WTC11 (cell line): ENCODE measurements at regions not wholly inside any gene's neighbourhood (a gene's known extent, or its start where the extent isn't known, plus 50 kb on each side); places are given as distances from the start of the nearest gene placed in this dataset.

ENCODE experiments used
- ATAC-seq: fragments of 200-7000 bp; cut with Tn5 transposase; 2 replicates; pipeline ENCODE4 v1.10.0; 2021; ENCODE audit warnings: mild to moderate bottlenecking, moderate library complexity
- CTCF ChIA-PET: fragments of 300-600 bp; sonication (Branson Sonifier 250); formaldehyde crosslinking; loops from one replicate; lab custom pipeline; 2021; ENCODE audit warnings: antibody characterized with exemption; lab: Charles Lee
- POLR2A ChIA-PET: fragments of 350-600 bp; sonication (Branson Sonifier 250); formaldehyde crosslinking; loops from one replicate; lab custom pipeline; 2021; ENCODE audit warnings: antibody characterized with exemption; lab: Charles Lee
- DNase-seq: peaks from one replicate; pipeline ENCODE4 v3.0.0; 2021; ENCODE audit warnings: low spot score
- H3K27ac Mint-ChIP-seq: 2 replicates; pipeline ENCODE4 v1.8.0; 2021; ENCODE audit warnings: mixed read lengths
- H3K27me3 Mint-ChIP-seq: 2 replicates; pipeline ENCODE4 v1.8.0; 2021; ENCODE audit warnings: low read depth, mild to moderate bottlenecking, moderate library complexity, mixed read lengths
- H3K36me3 Mint-ChIP-seq: 2 replicates; pipeline ENCODE4 v1.8.0; 2021; ENCODE audit warnings: mixed read lengths
- H3K4me1 Mint-ChIP-seq: 2 replicates; pipeline ENCODE4 v1.8.0; 2022; ENCODE audit warnings: mixed read lengths
- H3K4me3 Mint-ChIP-seq: 2 replicates; pipeline ENCODE4 v1.8.0; 2021; ENCODE audit warnings: mild to moderate bottlenecking, moderate library complexity, mixed read lengths
- H3K9me3 Mint-ChIP-seq: 2 replicates; pipeline ENCODE4 v1.8.0; 2021; ENCODE audit warnings: mixed read lengths
- ELF4 ChIP-seq: sonication (generic); formaldehyde crosslinking; IDR thresholded peaks from 2 replicates; pipeline ENCODE4 v1.8.1; 2022; ENCODE audit warnings: low read depth, mild to moderate bottlenecking, moderate library complexity, missing genetic modification reagents
- GABPB1 ChIP-seq: sonication (generic); formaldehyde crosslinking; IDR thresholded peaks from 2 replicates; pipeline ENCODE4 v1.8.1; 2023; ENCODE audit warnings: mild to moderate bottlenecking, missing genetic modification reagents
- IRF2 ChIP-seq: sonication (generic); formaldehyde crosslinking; IDR thresholded peaks from 2 replicates; pipeline ENCODE4 v1.8.0; 2022; ENCODE audit warnings: low read depth, missing genetic modification reagents, borderline replicate concordance
- KAT7 ChIP-seq: sonication (generic); formaldehyde crosslinking; IDR thresholded peaks from 2 replicates; pipeline ENCODE4 v1.8.1; 2023; ENCODE audit warnings: missing genetic modification reagents, mild to moderate bottlenecking, borderline replicate concordance
- MYBL2 ChIP-seq: sonication (generic); formaldehyde crosslinking; IDR thresholded peaks from 2 replicates; pipeline ENCODE4 v1.8.1; 2023; ENCODE audit warnings: mild to moderate bottlenecking, moderate library complexity, missing genetic modification reagents
- NFYB ChIP-seq: sonication (generic); formaldehyde crosslinking; conservative IDR thresholded peaks from 2 replicates; pipeline ENCODE4 v1.8.0; 2022; ENCODE audit warnings: low read depth, missing genetic modification reagents
- PRRX2 ChIP-seq: fragments of 250-450 bp; sonication (Bioruptor Pico); IDR thresholded peaks from 2 replicates; pipeline ENCODE4 v1.8.0; 2021; ENCODE audit warnings: mild to moderate bottlenecking
- SP1 ChIP-seq: sonication (generic); formaldehyde crosslinking; conservative IDR thresholded peaks from 2 replicates; pipeline ENCODE4 v1.8.1; 2022; ENCODE audit warnings: missing genetic modification reagents
- TEAD1 ChIP-seq: sonication (generic); formaldehyde crosslinking; IDR thresholded peaks from 2 replicates; pipeline ENCODE4 v1.8.0; 2022; ENCODE audit warnings: mild to moderate bottlenecking, missing genetic modification reagents
- ZNF138 ChIP-seq: sonication (generic); formaldehyde crosslinking; conservative IDR thresholded peaks from 2 replicates; pipeline ENCODE4 v1.8.1; 2022; ENCODE audit warnings: mild to moderate bottlenecking, moderate library complexity, missing genetic modification reagents
- ZNF263 ChIP-seq: sonication (generic); formaldehyde crosslinking; IDR thresholded peaks from 2 replicates; pipeline ENCODE4 v1.8.1; 2022; ENCODE audit warnings: low read depth, mild to moderate bottlenecking, moderate library complexity, missing genetic modification reagents
- ZNF423 ChIP-seq: fragments of 250-450 bp; sonication (Bioruptor Pico); IDR thresholded peaks from 2 replicates; pipeline ENCODE4 v2.1.2; 2022; ENCODE audit warnings: mild to moderate bottlenecking, moderate library complexity
- TF ChIP-seq, protein P1 (sequence below): sonication (generic); formaldehyde crosslinking; IDR thresholded peaks from 2 replicates; pipeline ENCODE4 v1.8.0; 2023; ENCODE audit warnings: missing genetic modification reagents
- TF ChIP-seq, protein P2 (sequence below): sonication (generic); formaldehyde crosslinking; IDR thresholded peaks from 2 replicates; pipeline ENCODE4 v1.8.0; 2022; ENCODE audit warnings: mild to moderate bottlenecking, missing genetic modification reagents
- TF ChIP-seq, protein P3 (sequence below): sonication (generic); formaldehyde crosslinking; conservative IDR thresholded peaks from 2 replicates; pipeline ENCODE4 v1.8.1; 2022; ENCODE audit warnings: mild to moderate bottlenecking, missing genetic modification reagents
- TF ChIP-seq, protein P4 (sequence below): sonication (generic); formaldehyde crosslinking; IDR thresholded peaks from 2 replicates; pipeline ENCODE4 v1.8.1; 2022; ENCODE audit warnings: mild to moderate bottlenecking, moderate library complexity, missing genetic modification reagents
- TF ChIP-seq, protein P5 (sequence below): sonication (generic); formaldehyde crosslinking; IDR thresholded peaks from 2 replicates; pipeline ENCODE4 v1.8.1; 2023; ENCODE audit warnings: mild to moderate bottlenecking, moderate library complexity, missing genetic modification reagents
- TF ChIP-seq, protein P6 (sequence below): sonication (generic); formaldehyde crosslinking; IDR thresholded peaks from 2 replicates; pipeline ENCODE4 v1.8.0; 2023; ENCODE audit warnings: mild to moderate bottlenecking, missing genetic modification reagents
- TF ChIP-seq, protein P7 (sequence below): sonication (generic); formaldehyde crosslinking; IDR thresholded peaks from 2 replicates; pipeline ENCODE4 v1.8.1; 2022; ENCODE audit warnings: mild to moderate bottlenecking, missing genetic modification reagents, moderate library complexity, borderline replicate concordance
- TF ChIP-seq, protein P8 (sequence below): fragments of 250-450 bp; sonication (Bioruptor Pico); IDR thresholded peaks from 2 replicates; pipeline ENCODE4 v1.9.0; 2021; ENCODE audit warnings: mild to moderate bottlenecking, borderline replicate concordance
- TF ChIP-seq, protein P9 (sequence below): fragments of 200-600 bp; IDR thresholded peaks from 2 replicates; pipeline ENCODE4 v1.8.0; 2022; ENCODE audit warnings: antibody characterized with exemption

DNA sequence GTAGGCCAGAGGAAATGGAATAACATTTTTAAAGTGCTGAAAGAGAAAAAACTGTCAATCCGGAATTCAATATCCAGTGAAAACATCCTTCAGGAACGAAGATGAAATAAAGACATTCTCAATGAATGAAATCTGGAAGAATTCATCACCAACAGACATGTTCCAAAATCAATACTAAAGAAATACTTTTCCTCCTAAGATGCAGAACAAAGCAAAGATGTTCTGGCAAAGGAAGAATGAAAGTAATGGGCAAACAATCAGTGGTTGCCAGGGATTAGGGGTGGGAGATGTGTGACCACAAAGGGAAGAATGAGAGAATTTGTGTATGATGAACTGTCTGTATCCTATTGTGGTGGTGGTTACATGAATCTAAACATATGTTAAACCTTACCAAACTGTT lies 52.8 kb upstream of the EEPD1 start (continued):
- TF ChIP-seq, protein P1, sequence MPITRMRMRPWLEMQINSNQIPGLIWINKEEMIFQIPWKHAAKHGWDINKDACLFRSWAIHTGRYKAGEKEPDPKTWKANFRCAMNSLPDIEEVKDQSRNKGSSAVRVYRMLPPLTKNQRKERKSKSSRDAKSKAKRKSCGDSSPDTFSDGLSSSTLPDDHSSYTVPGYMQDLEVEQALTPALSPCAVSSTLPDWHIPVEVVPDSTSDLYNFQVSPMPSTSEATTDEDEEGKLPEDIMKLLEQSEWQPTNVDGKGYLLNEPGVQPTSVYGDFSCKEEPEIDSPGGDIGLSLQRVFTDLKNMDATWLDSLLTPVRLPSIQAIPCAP (CRISPR knock-in tag), result no peak
- TF ChIP-seq ZNF263 (no peak), PRRX2 (CRISPR knock-in tag) (no peak), ZNF423 (CRISPR knock-in tag) (no peak), NFYB (CRISPR knock-in tag) (no peak), GABPB1 (no peak), ELF4 (no peak)
- TF ChIP-seq, protein P2, sequence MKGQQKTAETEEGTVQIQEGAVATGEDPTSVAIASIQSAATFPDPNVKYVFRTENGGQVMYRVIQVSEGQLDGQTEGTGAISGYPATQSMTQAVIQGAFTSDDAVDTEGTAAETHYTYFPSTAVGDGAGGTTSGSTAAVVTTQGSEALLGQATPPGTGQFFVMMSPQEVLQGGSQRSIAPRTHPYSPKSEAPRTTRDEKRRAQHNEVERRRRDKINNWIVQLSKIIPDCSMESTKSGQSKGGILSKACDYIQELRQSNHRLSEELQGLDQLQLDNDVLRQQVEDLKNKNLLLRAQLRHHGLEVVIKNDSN, result no peak
- TF ChIP-seq, protein P3, sequence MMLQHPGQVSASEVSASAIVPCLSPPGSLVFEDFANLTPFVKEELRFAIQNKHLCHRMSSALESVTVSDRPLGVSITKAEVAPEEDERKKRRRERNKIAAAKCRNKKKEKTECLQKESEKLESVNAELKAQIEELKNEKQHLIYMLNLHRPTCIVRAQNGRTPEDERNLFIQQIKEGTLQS (CRISPR knock-in tag), result no peak

DNA sequence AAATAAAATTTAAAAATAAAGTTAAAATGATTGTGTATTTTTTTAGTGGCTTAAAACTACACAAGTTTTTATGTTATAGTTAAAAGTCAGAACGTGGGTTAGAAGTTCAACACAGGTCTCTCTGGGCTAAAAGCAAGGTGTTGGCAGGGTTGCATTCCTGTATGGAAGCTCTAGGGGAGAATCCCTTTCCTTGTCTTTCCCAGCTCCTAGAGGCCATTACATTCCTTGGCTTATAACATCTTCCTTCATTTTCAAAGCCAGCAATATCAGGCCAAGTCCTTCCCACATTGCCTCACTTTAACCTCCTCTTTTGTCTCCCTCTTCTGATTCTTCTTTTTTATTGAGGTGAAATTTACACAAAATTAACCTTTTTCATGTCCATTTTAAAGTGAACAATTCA lies 52.4 kb upstream of the EEPD1 start:
- ChIA-PET CTCF (no interaction called here), POLR2A (no interaction called here)
- ATAC-seq, result no peak
- H3K9me3 Mint-ChIP-seq, result peaks cover 10% of the 10 kb centered on the region
- no peak overlapping the region for H3K27ac Mint-ChIP-seq
- no peak for DNase-seq
- no peaks in the 10 kb centered on the region; the same call in 1 of the 2 replicates for H3K27me3 Mint-ChIP-seq
- no peaks in the 10 kb centered on the region for H3K36me3 Mint-ChIP-seq
- no peaks in the 10 kb centered on the region for H3K4me1 Mint-ChIP-seq
- H3K4me3 Mint-ChIP-seq, result no peak overlapping the region
- TF ChIP-seq KAT7 (CRISPR knock-in tag) (no peak), NFYB (CRISPR knock-in tag) (no peak), TEAD1 (CRISPR knock-in tag) (no peak), SP1 (no peak), ZNF138 (no peak), MYBL2 (no peak), IRF2 (no peak)
- TF ChIP-seq, protein P4, sequence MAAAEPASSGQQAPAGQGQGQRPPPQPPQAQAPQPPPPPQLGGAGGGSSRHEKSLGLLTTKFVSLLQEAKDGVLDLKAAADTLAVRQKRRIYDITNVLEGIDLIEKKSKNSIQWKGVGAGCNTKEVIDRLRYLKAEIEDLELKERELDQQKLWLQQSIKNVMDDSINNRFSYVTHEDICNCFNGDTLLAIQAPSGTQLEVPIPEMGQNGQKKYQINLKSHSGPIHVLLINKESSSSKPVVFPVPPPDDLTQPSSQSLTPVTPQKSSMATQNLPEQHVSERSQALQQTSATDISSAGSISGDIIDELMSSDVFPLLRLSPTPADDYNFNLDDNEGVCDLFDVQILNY (CRISPR knock-in tag), result no peak
- TF ChIP-seq, protein P5, sequence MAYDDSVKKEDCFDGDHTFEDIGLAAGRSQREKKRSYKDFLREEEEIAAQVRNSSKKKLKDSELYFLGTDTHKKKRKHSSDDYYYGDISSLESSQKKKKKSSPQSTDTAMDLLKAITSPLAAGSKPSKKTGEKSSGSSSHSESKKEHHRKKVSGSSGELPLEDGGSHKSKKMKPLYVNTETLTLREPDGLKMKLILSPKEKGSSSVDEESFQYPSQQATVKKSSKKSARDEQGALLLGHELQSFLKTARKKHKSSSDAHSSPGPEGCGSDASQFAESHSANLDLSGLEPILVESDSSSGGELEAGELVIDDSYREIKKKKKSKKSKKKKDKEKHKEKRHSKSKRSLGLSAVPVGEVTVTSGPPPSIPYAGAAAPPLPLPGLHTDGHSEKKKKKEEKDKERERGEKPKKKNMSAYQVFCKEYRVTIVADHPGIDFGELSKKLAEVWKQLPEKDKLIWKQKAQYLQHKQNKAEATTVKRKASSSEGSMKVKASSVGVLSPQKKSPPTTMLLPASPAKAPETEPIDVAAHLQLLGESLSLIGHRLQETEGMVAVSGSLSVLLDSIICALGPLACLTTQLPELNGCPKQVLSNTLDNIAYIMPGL (CRISPR knock-in tag), result no peak
- TF ChIP-seq, protein P1 (CRISPR knock-in tag), result no peak
- TF ChIP-seq, protein P6, sequence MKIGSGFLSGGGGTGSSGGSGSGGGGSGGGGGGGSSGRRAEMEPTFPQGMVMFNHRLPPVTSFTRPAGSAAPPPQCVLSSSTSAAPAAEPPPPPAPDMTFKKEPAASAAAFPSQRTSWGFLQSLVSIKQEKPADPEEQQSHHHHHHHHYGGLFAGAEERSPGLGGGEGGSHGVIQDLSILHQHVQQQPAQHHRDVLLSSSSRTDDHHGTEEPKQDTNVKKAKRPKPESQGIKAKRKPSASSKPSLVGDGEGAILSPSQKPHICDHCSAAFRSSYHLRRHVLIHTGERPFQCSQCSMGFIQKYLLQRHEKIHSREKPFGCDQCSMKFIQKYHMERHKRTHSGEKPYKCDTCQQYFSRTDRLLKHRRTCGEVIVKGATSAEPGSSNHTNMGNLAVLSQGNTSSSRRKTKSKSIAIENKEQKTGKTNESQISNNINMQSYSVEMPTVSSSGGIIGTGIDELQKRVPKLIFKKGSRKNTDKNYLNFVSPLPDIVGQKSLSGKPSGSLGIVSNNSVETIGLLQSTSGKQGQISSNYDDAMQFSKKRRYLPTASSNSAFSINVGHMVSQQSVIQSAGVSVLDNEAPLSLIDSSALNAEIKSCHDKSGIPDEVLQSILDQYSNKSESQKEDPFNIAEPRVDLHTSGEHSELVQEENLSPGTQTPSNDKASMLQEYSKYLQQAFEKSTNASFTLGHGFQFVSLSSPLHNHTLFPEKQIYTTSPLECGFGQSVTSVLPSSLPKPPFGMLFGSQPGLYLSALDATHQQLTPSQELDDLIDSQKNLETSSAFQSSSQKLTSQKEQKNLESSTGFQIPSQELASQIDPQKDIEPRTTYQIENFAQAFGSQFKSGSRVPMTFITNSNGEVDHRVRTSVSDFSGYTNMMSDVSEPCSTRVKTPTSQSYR (CRISPR knock-in tag), result no peak
- TF ChIP-seq, protein P7, sequence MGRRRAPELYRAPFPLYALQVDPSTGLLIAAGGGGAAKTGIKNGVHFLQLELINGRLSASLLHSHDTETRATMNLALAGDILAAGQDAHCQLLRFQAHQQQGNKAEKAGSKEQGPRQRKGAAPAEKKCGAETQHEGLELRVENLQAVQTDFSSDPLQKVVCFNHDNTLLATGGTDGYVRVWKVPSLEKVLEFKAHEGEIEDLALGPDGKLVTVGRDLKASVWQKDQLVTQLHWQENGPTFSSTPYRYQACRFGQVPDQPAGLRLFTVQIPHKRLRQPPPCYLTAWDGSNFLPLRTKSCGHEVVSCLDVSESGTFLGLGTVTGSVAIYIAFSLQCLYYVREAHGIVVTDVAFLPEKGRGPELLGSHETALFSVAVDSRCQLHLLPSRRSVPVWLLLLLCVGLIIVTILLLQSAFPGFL (CRISPR knock-in tag), result no peak
- TF ChIP-seq, protein P8, sequence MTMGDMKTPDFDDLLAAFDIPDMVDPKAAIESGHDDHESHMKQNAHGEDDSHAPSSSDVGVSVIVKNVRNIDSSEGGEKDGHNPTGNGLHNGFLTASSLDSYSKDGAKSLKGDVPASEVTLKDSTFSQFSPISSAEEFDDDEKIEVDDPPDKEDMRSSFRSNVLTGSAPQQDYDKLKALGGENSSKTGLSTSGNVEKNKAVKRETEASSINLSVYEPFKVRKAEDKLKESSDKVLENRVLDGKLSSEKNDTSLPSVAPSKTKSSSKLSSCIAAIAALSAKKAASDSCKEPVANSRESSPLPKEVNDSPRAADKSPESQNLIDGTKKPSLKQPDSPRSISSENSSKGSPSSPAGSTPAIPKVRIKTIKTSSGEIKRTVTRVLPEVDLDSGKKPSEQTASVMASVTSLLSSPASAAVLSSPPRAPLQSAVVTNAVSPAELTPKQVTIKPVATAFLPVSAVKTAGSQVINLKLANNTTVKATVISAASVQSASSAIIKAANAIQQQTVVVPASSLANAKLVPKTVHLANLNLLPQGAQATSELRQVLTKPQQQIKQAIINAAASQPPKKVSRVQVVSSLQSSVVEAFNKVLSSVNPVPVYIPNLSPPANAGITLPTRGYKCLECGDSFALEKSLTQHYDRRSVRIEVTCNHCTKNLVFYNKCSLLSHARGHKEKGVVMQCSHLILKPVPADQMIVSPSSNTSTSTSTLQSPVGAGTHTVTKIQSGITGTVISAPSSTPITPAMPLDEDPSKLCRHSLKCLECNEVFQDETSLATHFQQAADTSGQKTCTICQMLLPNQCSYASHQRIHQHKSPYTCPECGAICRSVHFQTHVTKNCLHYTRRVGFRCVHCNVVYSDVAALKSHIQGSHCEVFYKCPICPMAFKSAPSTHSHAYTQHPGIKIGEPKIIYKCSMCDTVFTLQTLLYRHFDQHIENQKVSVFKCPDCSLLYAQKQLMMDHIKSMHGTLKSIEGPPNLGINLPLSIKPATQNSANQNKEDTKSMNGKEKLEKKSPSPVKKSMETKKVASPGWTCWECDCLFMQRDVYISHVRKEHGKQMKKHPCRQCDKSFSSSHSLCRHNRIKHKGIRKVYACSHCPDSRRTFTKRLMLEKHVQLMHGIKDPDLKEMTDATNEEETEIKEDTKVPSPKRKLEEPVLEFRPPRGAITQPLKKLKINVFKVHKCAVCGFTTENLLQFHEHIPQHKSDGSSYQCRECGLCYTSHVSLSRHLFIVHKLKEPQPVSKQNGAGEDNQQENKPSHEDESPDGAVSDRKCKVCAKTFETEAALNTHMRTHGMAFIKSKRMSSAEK (CRISPR knock-in tag), result no peak
- TF ChIP-seq, protein P9, sequence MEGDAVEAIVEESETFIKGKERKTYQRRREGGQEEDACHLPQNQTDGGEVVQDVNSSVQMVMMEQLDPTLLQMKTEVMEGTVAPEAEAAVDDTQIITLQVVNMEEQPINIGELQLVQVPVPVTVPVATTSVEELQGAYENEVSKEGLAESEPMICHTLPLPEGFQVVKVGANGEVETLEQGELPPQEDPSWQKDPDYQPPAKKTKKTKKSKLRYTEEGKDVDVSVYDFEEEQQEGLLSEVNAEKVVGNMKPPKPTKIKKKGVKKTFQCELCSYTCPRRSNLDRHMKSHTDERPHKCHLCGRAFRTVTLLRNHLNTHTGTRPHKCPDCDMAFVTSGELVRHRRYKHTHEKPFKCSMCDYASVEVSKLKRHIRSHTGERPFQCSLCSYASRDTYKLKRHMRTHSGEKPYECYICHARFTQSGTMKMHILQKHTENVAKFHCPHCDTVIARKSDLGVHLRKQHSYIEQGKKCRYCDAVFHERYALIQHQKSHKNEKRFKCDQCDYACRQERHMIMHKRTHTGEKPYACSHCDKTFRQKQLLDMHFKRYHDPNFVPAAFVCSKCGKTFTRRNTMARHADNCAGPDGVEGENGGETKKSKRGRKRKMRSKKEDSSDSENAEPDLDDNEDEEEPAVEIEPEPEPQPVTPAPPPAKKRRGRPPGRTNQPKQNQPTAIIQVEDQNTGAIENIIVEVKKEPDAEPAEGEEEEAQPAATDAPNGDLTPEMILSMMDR, result no peak
